ENCODE measurements at regions not wholly inside any gene's neighbourhood (a gene's known extent, or its start where the extent isn't known, plus 50 kb on each side); places are given as distances from the start of the nearest gene placed in this dataset.
"Not testable (repeated sequence)": the region's sequence is repeated elsewhere in the genome, so short reads cannot be mapped to it uniquely, and the experiment has no call there.

DNA sequence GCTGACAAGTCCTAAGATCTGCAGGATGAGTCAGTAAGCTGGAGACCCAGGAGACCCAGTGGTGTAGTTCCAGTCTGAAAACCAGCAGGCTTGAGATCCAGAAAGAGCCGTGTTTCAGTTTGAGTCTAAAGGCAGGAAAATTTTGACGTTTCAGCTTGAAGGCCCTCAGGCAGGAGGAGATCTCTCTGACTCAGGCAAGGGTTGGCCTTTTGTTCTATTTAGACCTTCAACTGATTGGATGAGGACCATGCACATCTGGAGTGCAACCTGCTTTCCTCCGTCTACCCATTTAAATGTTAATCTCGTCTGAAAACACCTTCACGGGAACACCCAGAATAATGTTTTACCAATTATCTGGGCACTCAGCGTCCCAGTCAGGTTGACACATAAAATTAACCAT lies 69.5 kb downstream of the NPIPA7 start:
- not testable (repeated sequence) for DNase-seq

DNA sequence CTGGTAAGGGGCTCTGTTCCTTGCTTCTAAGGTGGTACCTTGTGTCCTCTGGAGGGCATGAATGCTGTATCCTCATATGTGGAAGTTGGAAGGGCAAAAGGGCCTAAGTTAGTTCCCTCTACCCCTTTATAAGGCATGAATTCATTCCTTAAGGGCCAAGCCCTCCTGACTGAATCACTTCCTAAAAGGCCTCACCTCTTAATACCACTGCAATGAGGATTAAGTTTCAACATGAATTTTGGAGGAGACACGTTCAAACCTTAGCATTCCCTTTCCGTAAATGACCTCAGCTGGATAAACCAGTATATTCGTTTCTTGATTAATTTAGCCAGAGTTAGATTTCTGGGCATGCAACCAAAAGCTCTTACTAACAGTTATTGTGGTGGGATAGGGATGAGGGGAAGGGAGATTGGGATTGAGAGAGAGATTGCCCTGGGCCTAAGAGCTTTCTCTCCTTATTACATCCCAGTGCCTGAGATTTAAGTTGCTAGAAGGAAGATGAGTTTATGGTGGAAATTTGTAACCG lies 70.8 kb downstream of the NPIPA7 start:
- not testable (repeated sequence) for DNase-seq

DNA sequence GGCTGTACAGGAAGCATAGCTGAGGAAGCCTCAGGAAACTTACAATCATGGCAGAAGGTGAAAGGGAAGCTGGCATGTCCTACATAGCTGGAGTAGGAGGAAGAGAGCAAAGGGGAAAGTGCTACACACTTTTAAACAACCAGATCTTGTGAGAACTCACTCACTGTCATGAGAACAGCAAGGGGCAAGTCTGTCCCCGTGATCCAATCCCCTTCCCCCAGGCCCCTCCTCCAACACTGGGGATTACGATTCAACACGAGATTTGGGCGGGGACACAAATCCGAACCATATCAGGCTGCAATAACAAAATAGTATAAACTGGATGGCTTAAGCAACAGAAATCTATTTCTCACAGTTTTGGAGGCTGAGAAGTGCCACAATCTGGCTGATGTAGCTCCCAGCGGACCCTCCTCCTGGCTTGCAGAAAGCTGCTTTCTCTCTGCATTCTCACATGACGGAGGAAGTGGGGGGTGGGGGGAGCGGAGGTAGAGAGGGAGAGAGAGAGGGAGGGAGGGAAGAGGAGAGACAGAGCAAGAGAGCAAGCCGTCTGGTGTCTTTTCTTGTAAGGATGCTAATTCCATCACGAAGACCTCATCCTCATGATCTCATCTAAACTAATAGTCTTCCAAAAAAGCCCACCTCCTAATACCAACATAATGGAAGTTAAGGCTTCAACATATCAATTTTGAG lies 72.9 kb downstream of the NPIPA7 start:
- not testable (repeated sequence) for DNase-seq

DNA sequence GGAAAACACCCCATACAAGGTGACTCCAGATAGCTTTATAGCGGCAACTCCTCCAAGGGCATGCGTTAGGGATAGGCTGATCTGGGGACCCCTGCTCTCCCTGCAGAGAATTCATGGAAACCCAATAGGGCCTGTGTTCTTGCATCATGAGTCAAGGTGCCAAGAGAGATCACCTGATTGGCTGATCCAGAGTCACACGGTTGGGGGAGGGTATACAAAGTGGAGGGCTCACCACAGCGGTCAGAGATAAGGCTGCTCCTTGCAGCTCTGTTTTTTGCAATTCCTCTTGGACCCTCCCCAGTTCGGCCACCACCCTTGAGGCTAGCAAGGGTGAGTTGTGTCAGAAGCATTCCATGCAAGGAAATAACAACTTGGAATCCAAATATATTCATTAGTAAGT lies 79.6 kb downstream of the NPIPA7 start:
- DNase-seq, result not testable (repeated sequence)

DNA sequence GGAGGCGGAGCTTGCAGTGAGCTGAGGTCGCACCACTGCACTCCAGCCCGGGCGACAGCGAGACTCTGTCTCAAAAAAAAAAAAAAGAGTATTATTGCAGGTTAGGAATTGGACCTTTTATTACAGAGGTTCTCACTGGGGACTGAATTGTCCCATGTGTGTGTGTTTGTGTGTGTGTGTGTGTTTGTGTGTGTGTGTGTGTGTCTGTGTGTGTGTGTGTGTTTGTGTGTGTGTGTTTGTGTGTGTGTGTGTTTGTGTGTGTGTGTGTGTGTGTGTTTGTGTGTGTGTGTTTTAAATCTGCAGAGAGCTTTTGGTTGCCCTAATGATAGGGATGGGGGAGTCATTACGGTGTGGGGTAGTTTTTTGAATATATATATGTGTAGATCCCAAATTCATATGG lies 84.9 kb downstream of the NPIPA7 start:
- DNase-seq, result not testable (repeated sequence)

DNA sequence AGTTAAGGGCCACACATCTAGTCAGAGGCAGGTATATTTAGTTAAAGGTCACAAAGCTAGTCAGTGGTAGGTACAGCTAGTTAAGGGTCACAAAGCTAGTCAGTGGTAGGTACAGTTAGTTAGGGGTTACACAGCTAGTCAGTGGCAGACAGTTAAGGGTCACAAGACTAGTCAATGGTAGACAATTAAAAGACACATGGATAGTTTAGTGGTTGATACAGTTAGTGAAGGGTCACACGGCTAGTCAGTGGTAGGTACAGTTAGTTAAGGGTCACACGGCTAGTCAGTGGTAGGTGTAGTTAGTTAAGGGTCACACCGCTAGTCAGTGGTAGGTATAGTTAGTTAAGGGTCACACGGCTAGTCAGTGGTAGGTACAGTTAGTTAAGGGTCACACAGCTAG lies 110.0 kb downstream of the NPIPA7 start:
- DNase-seq, result not testable (repeated sequence)

DNA sequence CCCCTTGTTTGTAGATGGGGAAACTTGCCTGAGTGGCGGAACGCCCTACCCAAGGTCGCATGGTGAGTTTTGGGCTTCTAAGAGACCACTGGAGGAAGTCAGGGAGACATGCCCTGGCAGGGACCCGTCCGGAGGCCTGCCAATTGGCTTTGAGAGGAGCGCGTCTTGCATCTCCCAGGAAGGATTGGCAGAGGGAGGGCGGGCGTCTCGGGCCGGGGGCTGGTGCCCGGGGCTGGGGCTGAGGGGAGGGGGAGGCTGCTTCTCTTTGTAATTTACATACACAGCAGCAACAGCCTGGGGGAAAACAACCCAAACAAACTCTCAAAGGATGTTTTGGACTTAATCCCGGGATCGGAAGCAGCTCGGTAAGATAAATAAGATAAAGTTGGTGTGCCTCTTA lies 110.5 kb downstream of the NPIPA7 start:
- DNase-seq, result not testable (repeated sequence)

DNA sequence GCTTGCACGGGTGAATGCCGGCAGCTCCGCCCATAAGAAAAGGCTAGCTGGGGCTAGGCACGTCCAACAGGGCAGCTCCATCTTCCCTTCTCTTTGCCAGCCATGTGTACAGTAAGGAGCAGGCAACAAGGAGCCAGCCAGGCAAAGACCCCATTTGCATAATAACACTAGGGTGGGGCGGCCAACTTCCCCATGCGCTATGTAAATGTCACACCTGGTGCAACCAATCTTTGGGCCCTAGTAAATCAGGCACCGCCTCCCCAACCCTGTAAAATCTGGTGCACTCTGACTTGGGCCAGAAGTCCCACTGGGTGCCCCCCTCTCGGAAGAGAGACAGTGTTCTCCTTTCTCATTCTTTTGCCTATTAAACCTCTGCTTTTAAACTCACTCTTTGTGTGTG lies 115.2 kb downstream of the NPIPA7 start:
- not testable (repeated sequence) for DNase-seq

DNA sequence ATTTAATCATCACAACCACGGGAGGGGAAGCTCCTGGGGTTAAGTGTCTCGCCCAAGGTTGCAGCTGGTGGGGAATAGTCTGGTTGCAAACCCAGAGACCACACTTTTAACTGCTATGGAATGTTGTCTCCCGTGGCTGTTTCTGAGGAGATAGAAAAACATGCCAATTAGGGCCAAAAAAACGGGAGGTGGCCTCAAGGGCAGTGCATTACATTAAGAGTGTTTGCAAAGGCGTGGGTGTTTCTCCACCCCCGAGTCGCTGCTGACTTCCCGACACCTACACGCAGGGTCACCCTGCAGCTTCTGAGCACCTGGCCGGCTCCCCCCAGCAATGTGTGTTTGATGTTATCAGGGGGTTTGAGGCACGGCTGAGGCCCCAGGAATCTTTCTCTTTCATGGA lies 116.1 kb downstream of the NPIPA7 start:
- DNase-seq, result not testable (repeated sequence)

DNA sequence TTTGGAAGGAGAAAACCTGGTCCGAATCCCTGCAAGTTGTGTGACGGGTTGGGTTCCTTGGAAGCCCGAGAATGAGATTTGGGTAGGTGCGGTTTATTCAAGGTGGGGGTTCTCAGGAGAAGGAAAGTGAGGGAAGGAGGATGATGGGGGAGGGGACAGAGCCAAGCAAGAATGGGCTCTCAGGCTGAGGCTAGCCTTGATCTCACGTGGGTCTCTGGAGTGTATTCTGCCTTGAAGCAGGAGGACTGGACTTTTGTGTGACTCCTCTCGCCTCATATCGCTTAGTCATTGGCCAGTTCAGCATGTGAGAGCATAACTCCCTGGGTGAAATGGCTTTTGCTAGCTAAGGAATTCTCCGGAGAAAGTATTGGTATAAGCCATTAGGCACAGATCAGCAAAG lies 120.9 kb downstream of the NPIPA7 start:
- not testable (repeated sequence) for DNase-seq

DNA sequence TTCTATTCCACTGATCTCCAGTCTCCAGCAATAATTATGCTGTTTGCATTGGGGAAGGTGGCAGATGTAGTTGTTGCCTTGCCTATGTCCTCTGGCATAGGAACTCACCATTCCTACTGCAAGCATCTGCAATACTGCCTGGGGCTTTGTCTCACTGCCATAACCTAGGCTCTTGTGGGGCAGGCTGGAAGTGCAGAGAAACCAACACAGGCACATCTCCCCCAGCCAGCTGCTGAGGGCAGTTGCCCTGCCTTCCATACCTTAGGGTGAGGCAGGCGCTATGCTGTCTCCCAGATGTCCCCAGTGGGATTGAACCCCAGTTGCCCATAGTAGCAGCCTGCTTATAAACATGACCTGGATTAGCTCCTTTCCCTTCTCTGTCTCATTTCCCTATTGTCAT lies 128.1 kb downstream of the NPIPA7 start:
- DNase-seq, result not testable (repeated sequence)

DNA sequence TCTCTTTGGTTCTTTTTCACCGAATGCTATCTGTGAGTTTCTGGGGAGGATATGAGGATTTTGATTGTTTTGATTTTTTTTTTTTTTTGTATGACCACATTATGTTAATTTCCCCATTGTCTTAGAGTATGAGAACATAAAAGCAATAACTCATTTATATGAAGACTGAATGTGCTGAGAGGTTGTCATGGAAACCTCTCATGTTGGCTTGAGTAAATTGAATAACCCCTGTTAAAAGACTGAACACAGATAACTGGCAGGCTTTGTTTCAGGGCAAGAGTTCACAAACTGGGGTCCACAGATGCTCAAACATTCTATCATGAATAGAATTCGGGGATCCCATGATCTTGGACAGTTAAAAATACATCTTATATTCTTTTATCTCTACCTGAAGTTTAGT lies 129.4 kb downstream of the NPIPA7 start:
- not testable (repeated sequence) for DNase-seq

DNA sequence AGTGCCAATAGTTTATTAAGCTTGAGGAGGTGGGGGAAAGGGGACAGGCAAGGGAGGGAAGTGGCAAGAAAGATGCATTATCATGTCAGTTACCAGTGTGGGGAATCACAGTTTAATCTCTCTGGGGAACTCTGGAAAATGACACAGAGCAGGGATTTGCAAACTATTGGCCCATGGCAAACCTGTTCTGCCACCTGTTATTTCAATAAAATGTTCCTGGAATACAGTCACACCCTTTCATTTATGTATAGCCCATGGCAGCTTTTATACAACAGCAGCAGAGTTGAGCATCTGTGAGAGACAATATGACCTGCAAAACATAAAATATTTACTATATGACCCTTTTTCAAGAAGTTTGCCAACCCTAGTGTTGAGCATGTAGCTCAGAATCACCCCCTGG lies 140.5 kb downstream of the NPIPA7 start:
- DNase-seq, result not testable (repeated sequence)

DNA sequence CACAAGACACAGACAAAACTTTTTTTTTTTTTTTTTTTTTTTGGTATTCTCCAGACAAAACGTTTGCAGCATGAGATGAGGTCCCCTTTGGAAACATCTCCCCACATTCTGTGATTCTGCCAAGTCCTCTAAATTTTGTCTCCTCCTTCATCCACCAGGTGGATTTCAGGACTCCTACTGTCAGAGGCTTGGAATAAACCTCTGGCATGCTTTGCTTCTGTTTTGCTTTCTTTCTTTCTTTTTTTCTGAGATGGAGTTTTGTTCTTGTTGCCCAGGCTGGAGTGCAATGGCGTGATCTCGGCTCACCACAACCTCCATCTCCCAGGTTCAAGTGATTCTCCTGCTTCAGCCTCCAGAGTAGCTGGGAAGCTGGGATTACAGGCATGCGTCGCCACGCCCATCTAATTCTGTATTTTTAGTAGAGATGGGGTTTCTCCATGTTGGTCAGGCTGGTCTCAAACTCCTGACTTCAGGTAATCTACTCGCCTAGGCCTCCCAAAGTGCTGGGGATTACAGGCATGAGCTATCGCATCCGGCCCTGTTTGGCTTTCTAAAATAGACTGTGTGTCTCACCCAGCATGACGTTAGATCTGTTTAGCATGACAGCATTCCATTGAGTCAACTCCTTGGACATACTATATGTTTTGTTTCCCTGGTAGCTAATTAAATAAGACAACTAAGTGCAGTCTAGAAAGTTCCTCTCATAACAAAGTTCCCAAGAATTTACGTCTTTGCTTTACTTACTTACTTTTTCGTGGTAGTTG lies 142.5 kb downstream of the NPIPA7 start:
- not testable (repeated sequence) for DNase-seq

DNA sequence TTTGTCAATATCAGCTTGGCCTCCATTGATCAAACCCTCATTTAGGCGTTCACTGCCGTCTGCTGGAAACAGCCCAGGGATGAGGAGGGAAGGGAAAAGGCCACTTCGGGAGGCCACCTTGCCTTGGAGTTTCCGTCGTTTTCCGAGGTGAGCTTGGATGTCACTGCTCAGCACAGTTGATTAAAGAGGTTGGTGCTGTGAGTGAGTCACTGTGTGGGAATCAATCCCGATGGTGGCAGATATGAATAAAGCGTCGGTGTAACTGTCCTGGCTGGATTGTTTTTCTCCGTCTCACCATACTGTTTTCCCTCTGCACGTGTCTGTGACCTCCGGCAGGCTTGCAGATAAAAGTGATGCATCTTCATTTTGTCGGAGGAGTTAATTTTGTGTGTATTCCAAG lies 148.1 kb downstream of the NPIPA7 start:
- not testable (repeated sequence) for DNase-seq

DNA sequence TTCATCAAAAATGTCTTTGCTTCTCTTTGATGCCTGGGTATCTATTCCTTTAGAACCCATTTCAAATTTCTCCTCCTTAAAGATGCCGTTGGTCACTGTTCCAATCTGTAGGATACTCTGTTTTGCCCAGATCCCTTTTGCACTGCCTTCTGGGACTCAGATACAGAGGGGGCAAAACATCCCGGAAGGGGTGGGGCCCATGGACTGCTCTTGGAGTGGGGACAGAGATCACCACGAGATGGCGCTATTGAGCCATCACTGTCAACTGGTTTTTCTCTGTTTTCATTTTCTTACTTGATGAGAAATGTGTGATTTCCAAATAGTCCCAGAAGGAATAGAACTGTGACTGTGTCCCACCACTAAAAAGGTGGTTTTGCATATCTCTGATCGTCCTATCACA lies 151.8 kb downstream of the NPIPA7 start:
- DNase-seq, result not testable (repeated sequence)

DNA sequence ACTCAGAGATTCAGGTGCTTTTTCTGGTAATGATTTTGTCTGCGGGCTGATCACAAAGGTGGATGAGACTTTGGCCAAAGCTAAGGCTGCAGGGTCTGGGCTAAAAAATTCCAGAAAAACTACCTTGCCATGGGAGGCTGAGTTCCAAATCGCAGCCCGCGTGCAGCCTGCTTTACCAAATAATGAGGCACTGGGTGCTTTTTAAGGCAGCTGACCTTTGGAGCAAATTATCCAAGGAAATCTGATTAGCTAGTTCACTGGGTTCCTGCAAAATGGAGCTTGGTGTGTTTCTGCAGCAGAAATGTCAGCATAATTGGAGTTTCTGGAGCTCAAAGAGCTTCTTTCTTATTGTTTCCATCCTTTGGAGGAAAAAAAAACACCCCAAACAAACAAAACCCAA lies 156.6 kb downstream of the NPIPA7 start:
- not testable (repeated sequence) for DNase-seq

DNA sequence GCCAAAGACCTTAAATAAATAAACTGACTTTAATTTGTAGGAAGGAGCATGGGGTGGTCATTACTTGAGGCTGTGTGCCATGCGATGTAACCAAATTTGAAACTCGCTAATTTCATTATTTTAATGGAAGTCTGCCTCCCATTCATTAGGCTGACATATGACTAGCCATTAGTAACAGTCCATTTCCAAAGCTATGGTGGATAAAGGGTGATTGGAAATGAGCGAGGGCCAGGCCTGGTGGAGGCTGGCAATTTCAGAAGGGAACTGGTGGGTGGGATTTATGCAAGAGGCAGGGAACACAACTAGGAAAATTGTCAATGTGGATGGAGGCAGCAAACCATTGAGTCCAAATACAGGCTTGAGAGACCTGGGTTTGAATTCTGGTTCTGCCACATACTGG lies 157.2 kb downstream of the NPIPA7 start:
- not testable (repeated sequence) for DNase-seq

DNA sequence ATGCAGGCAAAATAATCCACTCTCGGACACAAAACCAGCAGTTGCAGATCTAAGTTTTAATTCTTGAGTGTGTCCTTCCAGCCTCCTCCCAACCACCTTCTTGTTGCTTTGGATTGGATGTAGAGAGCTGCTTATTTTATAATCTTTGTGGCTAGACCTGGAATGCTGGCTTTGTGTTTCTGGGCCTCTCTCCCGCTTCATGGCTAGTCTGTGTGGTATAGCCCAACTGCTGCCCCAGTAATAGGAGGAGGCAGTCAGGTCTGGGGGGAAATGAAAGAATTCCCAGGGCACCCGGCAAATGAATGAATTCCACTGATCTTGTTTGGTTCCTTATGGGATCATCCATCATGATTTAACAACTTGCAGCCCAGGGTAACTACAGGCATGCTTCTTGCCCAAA lies 170.8 kb downstream of the NPIPA7 start:
- not testable (repeated sequence) for DNase-seq

DNA sequence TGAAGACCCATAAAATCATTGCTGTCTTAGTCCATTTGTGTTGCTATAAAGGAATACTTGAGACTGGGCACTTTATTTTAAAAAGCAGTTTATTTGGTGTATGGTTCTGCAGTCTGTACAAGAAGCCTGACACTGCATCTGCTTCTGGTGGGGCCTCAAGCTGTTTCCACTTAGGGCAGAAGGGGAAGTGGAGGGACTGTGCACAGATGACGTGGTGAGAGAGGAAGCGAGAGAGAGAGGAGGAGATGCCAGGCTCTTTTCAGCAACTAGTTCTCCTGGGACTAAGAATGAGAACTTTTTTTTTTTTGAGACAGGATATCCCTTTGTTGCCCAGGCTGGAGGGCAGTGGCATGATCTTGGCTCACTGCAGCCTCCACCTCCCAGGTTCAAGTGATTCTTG lies 171.9 kb downstream of the NPIPA7 start:
- DNase-seq, result not testable (repeated sequence)

DNA sequence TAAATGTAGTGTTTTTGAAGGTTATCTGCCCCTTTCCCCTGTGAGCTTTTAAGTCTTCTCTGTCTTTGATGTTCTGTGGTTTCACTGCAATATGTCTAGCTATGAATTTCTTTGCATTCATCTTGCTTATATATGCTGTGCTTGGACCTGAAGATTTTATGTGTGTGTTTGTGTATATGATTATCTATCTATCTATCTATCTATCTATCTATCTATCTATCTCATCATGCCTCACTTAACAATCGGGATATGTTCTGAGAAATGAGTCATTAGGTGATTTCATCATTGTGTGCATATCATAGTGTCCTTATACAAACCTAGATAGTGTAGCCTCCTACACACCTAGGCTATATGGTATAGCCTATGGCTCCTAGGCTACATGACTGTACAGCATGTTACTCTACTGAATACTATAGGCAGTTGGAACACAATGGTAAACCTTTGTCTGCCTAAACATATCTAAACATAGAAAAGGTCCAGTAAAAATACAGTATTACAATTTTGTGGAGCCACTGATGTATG lies 173.9 kb downstream of the NPIPA7 start:
- DNase-seq, result not testable (repeated sequence)

DNA sequence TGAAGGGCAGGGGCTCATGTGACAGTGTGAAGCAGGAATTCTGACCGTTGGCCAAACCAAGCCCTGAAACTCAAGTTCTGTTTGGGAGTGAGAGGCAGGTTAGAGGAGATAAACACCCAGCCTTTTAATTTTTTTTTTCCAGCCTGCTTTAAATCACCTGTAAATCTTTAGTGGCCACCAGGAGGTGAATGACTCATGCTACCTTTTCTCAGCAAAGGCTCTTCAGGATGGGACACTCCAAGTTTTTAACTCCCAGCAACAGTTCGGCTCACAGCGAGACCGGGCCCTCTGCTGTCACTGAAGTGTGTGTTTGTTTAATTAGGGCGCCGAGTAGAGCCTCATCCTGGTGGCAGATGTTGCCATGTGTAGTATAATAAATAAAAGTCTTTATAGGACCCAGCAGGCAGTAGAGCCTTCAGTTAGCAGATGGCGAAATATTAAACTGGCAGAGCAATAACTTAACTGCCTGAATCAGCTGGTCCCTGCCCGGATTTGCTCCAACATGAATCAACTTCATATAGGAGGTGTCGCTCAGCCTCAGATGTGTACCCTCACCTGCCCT lies 180.3 kb downstream of the NPIPA7 start:
- not testable (repeated sequence) for DNase-seq

DNA sequence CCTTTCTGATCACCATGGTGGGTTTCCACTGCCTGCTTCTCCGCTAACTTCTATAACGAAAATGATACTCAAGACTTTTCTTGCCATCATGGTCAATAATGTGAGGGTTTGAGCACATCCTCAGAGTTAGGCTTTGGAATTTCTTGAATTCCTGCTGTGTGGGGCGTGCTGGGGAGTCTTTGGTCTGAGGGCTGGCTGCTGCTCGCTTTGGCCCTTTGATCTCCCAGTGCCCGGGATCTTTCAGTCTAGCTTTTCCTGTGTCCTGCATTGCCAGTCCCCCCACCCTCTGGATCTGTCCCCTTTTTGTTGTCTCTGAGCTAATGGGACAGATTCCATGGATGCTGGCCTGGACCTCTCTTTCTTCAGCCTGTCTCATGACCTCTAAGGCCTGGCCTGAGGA lies 182.6 kb downstream of the NPIPA7 start:
- not testable (repeated sequence) for DNase-seq

All from T1000 (cell line).